HG03432 (cell line): ENCODE measurements at regions not wholly inside any gene's neighbourhood (a gene's known extent, or its start where the extent isn't known, plus 50 kb on each side); places are given as distances from the start of the nearest gene placed in this dataset.
A peak's percentile ranks its signal among the peaks of the same experiment; 100 is the strongest.
"Not testable (repeated sequence)": the region's sequence is repeated elsewhere in the genome, so short reads cannot be mapped to it uniquely, and the experiment has no call there.

ENCODE experiments used
- ATAC-seq: cut with Tn5 transposase; IDR thresholded peaks from one replicate; pipeline ENCODE4 v1.9.1; 2021; ENCODE audit warnings: mild to moderate bottlenecking, moderate library complexity; ENCODE audit not compliant: unreplicated experiment

DNA sequence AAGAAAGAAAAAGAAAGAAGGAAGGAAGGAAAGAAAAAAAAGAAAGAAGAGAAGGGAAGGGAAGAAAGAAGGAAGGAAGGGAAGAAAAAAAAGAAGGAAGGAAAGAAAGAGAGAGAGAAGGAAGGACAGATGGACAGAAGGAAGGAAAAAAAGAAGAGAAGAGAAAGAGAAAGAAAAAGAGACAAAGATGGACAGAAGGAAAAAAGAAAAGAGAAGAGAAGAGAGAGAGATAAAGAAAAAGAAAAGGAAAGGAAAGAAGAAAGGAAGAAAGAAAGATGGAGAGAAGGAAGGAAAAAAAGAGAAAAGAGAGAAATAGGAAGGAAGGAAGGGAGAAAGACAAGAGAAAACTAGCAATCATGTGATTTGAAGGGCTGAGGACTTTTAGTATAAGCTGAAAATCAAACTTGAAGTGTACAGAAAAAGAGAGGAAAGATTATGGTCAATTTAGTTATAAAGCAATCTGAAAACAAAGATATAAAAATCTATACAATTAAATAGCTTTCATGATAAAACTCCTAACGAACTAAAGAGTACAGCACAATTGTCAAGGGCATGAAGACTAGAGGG lies 115.3 kb downstream of the LTN1 start:
- no peak for ATAC-seq

GRCh38 chr21:28875078-28875477 lies 117.6 kb downstream of the LTN1 start:
- no peak for ATAC-seq

- no peak for ATAC-seq
Observed at GRCh38 chr21:28872218-28872617, 120.5 kb downstream of the LTN1 start.

DNA sequence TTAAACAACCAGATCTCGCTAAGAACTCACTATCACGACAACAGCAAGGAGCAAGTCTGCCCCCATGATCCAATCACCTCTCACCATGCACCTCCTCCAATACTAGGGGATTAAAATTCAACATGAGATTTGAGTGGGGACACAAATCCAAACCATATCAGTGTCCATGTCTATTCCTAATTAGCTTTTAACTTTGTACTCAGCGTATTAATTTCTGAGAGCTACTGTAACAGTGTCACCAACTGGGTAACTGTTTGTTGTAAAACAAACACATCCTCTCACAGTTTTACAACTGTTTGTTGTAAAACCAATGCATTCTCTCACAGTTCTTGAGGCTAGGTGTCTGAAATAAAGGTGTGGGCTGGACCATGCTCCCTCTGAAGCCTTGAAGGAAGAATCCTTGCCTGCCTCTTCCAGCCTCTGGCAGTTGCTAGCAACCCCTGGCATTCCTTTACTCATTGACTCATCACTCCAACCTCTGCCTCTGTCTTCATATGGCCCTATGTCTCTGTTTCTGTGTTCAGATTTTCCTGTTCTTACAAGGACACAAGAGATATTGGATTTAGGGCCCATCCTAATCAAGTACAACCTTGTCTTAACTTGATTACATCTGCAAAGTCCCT lies 121.2 kb downstream of the LTN1 start:
- no peak for ATAC-seq

DNA sequence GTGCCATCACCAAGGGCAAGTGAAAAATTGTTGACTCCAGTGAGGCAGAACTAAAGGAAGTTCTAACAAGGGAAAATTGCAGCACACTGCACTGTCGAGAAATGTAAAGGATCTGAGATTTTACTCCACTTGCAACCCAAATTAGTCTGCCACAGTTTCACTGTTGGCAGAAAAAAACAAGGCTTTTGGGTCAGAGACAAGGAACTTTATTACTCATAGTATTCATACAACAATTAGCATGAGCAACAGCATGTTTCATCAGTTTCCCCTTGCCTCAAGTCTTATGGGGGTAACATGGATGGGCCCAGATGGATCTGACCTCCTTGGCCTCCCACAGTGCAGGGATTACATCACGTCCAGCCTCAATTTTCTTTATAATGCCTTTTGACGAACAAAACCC lies 125.3 kb downstream of the LTN1 start:
- no peak for ATAC-seq

- no peak for ATAC-seq
Observed at GRCh38 chr21:28865488-28866186, 127.0 kb downstream of the LTN1 start.

DNA sequence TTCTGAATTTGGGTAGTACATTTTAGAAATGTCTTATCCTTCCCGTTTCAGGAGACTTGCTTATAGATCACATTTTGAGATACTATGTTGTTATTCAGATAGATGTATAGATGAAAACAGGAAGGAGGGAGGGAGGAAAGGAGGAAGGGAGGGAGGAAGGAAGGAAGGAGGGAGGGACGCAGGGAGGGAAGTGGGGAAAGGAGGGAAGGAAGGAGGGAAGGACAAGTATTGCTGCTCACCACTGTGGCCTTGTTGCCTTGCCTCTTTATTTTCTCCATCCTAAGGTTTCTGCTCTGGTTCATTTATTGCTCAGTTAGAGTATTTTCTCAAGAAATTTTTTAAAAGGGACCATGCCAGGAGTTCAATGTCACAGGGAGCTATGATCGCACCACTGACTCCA lies 134.3 kb downstream of the LTN1 start:
- no peak for ATAC-seq

GRCh38 chr21:28857752-28858151 lies 134.9 kb downstream of the LTN1 start:
- ATAC-seq, result no peak

- ATAC-seq, result no peak
Observed at GRCh38 chr21:28856588-28857250, 136.0 kb downstream of the LTN1 start.

GRCh38 chr21:28852706-28853105 lies 140.0 kb downstream of the LTN1 start:
- ATAC-seq, result no peak

DNA sequence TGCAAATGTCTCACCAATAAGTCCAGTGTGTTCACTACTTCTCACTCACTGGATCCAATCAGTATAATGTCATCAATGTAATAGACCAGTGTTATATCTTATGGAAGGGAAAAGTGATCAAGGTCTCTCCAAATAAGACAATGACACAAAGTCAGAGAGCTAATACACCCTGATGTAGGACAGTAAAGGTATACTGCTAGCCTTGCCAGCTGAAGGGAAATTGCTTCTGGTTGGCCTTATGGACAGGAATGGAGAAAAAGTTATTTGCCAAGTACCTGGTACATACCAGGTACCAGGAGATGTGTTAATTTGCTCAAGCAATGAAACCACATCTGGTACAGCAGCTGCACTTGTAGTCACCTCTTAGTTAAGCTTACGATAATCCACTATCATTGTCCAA lies 141.0 kb downstream of the LTN1 start:
- ATAC-seq, result no peak

DNA sequence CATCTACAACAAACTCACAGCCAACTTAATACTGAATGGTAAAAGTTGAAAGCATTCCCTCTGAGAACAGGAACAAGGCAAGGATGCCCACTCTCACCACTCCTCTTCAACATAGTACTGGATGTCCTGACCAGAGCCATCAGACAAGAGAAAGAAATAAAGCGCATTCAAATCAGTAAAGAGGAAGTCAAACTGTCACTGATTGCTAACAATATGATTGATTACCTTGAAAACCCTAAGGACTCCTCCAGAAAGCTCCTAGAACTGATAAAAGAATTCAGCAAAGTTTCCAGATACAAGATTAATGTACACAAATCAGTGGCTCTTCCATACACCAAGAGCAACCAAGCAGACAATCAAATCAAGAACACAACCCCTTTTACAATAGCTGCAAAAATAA lies 153.4 kb downstream of the LTN1 start:
- not testable (repeated sequence) for ATAC-seq

- ATAC-seq, result not testable (repeated sequence)
Observed at GRCh38 chr21:28837426-28837825, 155.3 kb downstream of the LTN1 start.

DNA sequence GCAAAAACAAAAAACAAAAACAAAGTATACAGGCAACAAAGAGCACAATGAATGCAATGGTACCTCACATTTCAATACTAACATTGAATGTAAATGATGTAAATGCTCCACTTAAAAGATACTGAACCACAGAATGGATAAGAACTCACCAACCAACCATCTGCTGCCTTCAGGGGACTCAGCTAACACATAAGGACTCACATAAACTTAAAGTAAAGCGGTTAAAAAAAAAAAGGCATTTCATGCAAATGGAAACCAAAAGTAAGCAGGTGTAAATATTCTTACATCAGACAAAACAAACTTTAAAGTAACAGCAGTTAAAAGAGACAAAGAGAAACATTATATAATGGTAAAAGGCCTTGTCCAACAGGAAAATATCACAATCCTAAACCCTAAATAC lies 156.1 kb downstream of the LTN1 start:
- ATAC-seq, result not testable (repeated sequence)

- ATAC-seq, result no peak
Observed at GRCh38 chr21:28834335-28835238, 158.1 kb downstream of the LTN1 start.

DNA sequence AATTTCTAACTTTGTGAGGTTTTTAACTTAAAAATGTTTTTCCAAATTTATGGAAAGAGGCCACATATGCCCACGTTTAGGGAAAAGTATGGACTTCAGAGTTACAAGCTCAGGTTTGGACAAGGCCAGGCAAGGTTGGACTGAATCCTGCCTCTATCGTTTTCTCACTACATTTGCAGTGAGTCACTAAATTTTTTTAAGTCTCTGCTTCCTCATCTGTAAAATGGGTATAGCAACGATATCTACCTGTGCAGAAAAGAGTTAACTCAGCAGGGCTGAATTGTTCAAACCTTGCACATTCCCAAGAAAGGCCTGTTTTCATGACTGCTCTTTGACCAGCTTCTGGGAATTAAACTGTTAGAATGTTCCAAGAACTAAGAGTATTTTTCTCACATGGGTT lies 159.1 kb downstream of the LTN1 start:
- no peak for ATAC-seq

- ATAC-seq, result no peak
Observed at GRCh38 chr21:28833182-28833581, 159.5 kb downstream of the LTN1 start.

GRCh38 chr21:28832715-28833061 lies 160.0 kb downstream of the LTN1 start:
- no peak for ATAC-seq

DNA sequence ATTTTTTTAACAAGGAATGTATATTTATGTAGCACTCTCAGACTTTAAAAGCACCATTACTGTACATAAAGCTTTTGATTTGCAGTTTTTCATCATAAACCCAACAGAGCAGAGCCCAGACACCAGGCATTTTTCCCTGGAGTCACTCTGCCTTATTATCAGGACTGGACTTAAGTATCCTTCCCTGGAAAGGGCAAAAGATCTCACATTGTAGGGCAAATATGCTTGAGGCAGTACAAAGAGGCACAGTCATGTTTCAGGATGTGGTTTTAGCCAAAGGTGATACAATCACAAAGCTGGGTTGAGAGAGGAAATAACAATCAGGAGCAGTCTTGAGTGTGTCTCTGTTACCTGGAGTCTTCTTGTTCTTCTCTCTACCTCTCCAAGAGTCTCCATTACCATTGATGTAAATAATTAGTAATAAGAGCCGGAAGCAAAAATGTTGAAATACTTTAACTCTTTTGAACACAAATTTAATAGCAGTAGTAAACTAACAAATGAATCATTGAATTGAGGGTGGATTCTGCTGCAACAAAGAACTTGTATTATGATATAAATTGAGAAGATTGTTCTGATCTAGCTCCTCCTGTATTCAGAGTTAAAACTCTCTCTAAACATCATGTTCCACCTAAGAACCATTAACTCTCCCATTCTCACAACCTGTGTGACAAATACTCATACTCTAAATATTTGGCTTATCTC lies 160.5 kb downstream of the LTN1 start:
- ATAC-seq, result peak; percentile 54

DNA sequence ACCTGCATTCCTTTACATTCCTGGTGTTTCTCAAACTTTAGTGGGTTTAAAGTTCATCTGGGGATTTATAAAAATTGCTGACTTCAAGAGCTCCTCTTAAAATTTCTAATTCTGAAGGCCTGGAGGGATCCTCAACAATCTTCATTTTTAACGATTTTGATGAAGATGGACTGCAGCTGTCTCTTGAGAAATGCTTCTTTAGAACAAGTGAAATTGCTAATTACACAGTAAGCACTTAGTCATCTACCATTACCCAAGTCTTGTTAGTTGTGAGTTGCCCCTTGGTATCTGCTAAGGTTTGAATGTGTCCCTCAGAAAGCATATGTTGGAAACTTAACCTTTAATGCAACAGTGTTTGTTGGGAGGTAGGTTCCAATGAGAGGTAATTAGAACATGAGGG lies 163.7 kb downstream of the LTN1 start:
- no peak for ATAC-seq
